ENCODE measurements at regions not wholly inside any gene's neighbourhood (a gene's known extent, or its start where the extent isn't known, plus 50 kb on each side); places are given as distances from the start of the nearest gene placed in this dataset.

GRCh38 chr6:156698239-156699016, 78.8 kb upstream of the ARID1B start:
- TF ChIP-seq, protein P1, sequence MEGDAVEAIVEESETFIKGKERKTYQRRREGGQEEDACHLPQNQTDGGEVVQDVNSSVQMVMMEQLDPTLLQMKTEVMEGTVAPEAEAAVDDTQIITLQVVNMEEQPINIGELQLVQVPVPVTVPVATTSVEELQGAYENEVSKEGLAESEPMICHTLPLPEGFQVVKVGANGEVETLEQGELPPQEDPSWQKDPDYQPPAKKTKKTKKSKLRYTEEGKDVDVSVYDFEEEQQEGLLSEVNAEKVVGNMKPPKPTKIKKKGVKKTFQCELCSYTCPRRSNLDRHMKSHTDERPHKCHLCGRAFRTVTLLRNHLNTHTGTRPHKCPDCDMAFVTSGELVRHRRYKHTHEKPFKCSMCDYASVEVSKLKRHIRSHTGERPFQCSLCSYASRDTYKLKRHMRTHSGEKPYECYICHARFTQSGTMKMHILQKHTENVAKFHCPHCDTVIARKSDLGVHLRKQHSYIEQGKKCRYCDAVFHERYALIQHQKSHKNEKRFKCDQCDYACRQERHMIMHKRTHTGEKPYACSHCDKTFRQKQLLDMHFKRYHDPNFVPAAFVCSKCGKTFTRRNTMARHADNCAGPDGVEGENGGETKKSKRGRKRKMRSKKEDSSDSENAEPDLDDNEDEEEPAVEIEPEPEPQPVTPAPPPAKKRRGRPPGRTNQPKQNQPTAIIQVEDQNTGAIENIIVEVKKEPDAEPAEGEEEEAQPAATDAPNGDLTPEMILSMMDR (IDR thresholded peaks at IDR 0.05; ENCODE audit: low read length): no peak
- TF ChIP-seq EZH2 (optimal IDR thresholded peaks at IDR 0.05; ENCODE audit: low read depth, low read length): no peak
- no peak for TF ChIP-seq EZH2phosphoT487 (IDR thresholded peaks at IDR 0.05; ENCODE audit: low read length)
